ENCODE measurements at regions not wholly inside any gene's neighbourhood (a gene's known extent, or its start where the extent isn't known, plus 50 kb on each side); places are given as distances from the start of the nearest gene placed in this dataset.

DNA sequence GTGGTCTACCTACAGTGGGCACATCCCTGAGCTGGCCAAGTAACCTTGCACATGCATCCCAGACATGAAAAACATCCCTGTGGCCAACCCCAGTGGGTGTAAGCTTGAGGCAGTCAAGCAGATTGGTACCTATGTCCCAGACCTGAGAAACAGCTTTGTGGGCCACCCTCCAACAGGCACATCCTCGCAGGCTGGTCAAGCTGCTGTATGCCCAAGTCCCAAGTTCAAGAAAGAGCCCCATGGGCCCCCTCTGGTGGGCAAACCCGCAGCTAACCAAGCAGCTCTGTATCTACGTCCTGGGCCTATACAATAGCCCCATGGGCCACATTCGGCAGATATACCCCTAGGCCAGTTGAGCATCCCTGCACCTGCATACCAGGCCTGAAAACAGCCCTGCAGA, 186.3 kb upstream of the GPR149 start:
- in situ Hi-C loops (cut with MboI; ENCODE audit: low pct_unique_long_range_greater_than_20kb, low sequenced_read_pairs, unreplicated experiment): no loop called here
- TF ChIP-seq CTCF (IDR thresholded peaks at IDR 0.05; ENCODE audit: extremely low read depth, insufficient read depth, missing control alignments): no peak
- no peak for DNase-seq (ENCODE audit: low spot score)

GRCh38 chr3:154615471-154615870, 185.5 kb upstream of the GPR149 start:
- TF ChIP-seq CTCF (IDR thresholded peaks at IDR 0.05; ENCODE audit: extremely low read depth, insufficient read depth, missing control alignments): no peak
- in situ Hi-C loops (cut with MboI; ENCODE audit: low pct_unique_long_range_greater_than_20kb, low sequenced_read_pairs, unreplicated experiment): no loop called here
- DNase-seq (ENCODE audit: low spot score): no peak

DNA sequence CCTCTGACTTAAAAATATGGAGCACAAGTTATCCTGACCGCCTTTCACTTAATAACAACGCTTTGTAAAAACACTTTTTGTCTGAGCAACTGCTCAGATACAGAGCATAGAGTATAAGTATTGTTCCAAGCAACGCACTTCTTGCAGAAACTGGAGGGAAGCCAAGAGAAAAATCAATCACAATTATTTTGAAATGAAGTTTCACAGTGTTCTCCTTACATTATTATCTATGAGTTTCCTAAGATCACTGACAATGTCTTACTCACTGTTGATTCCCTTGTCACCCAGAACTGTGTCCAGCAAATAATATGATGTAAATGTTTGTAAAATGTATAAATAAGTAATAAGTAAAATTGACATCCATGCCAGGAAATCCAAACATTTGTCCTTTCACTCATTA, 184.6 kb upstream of the GPR149 start:
- in situ Hi-C loops (cut with MboI; ENCODE audit: low pct_unique_long_range_greater_than_20kb, low sequenced_read_pairs, unreplicated experiment): no loop called here
- no peak for DNase-seq (ENCODE audit: low spot score)
- TF ChIP-seq CTCF (IDR thresholded peaks at IDR 0.05; ENCODE audit: extremely low read depth, insufficient read depth, missing control alignments): no peak

DNA sequence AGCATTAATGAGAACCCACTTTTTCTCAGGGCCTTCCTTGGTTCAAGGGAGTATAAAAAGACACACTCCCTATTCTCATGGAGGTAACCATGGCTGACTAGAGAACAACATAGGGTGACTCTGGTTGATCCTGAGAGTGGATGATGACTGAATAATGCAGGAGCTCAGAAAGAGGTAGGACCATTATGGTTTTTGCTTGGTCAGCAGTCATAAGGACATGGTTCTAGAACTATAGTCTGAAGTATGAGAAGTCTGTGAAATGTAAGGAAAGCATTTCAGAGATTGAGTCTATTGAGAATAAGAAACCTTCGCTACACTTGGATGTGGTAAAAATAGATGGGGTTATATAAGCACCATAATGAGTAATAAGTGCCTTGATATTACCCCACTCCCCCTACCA, 184.1 kb upstream of the GPR149 start:
- no peak for DNase-seq (ENCODE audit: low spot score)
- in situ Hi-C loops (cut with MboI; ENCODE audit: low pct_unique_long_range_greater_than_20kb, low sequenced_read_pairs, unreplicated experiment): no loop called here
- no peak for TF ChIP-seq CTCF (IDR thresholded peaks at IDR 0.05; ENCODE audit: extremely low read depth, insufficient read depth, missing control alignments)

DNA sequence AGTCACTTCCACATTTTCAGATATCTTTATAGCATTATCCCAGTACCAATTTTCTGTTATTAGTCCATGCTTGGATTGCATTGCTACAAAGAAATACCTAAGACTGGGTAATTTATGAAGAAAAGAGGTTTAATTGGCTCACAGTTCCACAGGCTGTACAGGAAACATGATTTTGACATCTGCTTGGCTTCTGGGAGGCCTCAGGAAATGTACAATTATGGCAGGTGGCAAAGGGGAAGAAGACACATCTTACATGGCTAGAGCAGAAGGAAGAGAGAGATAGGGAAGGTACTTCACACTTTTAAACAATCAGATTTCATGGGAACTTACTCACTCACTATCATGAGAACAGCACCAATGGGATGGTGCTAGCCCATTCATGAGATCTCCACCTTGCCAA, 172.3 kb upstream of the GPR149 start:
- DNase-seq (ENCODE audit: low spot score): no peak
- in situ Hi-C loops (cut with MboI; ENCODE audit: low pct_unique_long_range_greater_than_20kb, low sequenced_read_pairs, unreplicated experiment): no loop called here
- no peak for TF ChIP-seq CTCF (IDR thresholded peaks at IDR 0.05; ENCODE audit: extremely low read depth, insufficient read depth, missing control alignments)

DNA sequence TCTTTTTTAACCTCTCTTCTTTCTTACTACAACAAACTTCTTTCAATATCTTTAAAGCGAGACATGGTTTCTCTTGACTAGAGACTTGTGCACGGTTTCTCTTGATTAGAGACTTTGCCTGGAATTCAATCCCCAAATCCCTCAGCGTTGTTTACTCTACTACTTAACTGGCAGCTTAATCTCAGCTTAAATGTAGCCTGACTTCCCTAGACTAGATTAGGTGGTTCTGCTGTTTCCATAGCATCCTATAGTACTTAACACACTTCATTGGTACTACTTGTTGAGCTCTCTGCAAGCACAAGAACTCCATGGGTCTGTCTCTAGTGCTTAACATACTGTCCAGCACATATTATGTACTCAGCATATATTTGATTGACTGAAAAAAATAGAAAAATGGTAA, 168.2 kb upstream of the GPR149 start:
- in situ Hi-C loops (cut with MboI; ENCODE audit: low pct_unique_long_range_greater_than_20kb, low sequenced_read_pairs, unreplicated experiment): no loop called here
- no peak for DNase-seq (ENCODE audit: low spot score)
- TF ChIP-seq CTCF (IDR thresholded peaks at IDR 0.05; ENCODE audit: extremely low read depth, insufficient read depth, missing control alignments): no peak
